ENCODE measurements at regions not wholly inside any gene's neighbourhood (a gene's known extent, or its start where the extent isn't known, plus 50 kb on each side); places are given as distances from the start of the nearest gene placed in this dataset.

DNA sequence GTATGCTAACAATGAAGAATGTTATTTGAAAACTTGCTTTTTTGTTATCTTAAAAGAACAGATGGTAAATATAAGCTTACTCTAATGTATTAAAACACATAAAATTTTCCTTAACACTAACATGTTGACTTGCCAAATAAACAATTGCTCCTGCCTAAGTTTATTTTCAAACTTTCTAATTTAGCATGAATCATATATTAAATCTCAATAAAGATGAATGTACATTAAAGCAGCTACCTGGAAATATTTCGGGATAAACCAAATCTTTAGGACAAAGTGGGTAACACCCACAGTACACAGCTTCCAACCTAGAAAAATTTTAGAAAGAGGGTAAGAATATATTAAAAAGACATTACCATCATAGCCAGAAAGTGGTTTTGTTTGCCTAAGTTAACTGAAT lies 567.4 kb downstream of the ZEB2 start:
- H4K8ac ChIP-seq (replicated peaks; ENCODE audit: insufficient read length, low read depth, low read length): no peak overlapping the region
- Mint-ChIP-seq H3K27ac (no peak overlapping the region), H3K36me3 (ENCODE audit: insufficient read depth in 1 of 3, low read depth in 3 of 3) (no peaks in the 10 kb centered on the region)

More for the DNA sequence above, 567.4 kb downstream of the ZEB2 start:
- Histone ChIP-seq H3K4me1 (ENCODE audit: insufficient read depth, low read length) (no peaks in the 10 kb centered on the region), H3K23me2 (ENCODE audit: insufficient read length, low read depth, low read length, poor library complexity, severe bottlenecking) (no peaks in the 10 kb centered on the region), H3K4ac (ENCODE audit: low read depth, low read length) (no peak overlapping the region), H2BK15ac (ENCODE audit: low read depth, low read length) (no peak overlapping the region), H3K56ac (ENCODE audit: insufficient read length, low read depth, low read length) (no peak overlapping the region), H2AFZ (ENCODE audit: low read length) (no peak overlapping the region), H2BK12ac (ENCODE audit: insufficient read length, low read depth, low read length) (no peak overlapping the region), H2BK120ac (ENCODE audit: low read depth, low read length, poor library complexity, severe bottlenecking) (no peak overlapping the region), H3K27me3 (ENCODE audit: insufficient read depth, low read length) (no peaks in the 10 kb centered on the region), H3K79me1 (ENCODE audit: insufficient read depth, low read depth, low read length, poor library complexity, severe bottlenecking) (no peaks in the 10 kb centered on the region), H4K5ac (ENCODE audit: insufficient read length, low read depth, low read length) (no peak overlapping the region), H3K9ac (ENCODE audit: extremely low read depth, insufficient read length, low read length) (no peak overlapping the region), H2BK5ac (ENCODE audit: insufficient read length, low read length) (no peak overlapping the region), H3K79me2 (ENCODE audit: insufficient read depth, low read length) (no peaks in the 10 kb centered on the region), H3K9me3 (ENCODE audit: control insufficient read depth, low read depth, low read length) (no peaks in the 10 kb centered on the region), H3K23ac (ENCODE audit: insufficient read length, low read depth, low read length) (no peak overlapping the region), H3K27ac (ENCODE audit: insufficient read length, low read depth, low read length) (no peak overlapping the region), H4K20me1 (ENCODE audit: control insufficient read depth, insufficient read depth, insufficient read length) (no peaks in the 10 kb centered on the region), H4K91ac (ENCODE audit: insufficient read length, low read depth, low read length) (no peak overlapping the region), H3K14ac (ENCODE audit: insufficient read depth, low read length) (no peak overlapping the region), H2BK20ac (ENCODE audit: low read depth, low read length, poor library complexity, severe bottlenecking) (no peak overlapping the region), H3K18ac (ENCODE audit: insufficient read length, low read depth, low read length) (no peak overlapping the region), H3K4me2 (ENCODE audit: insufficient read depth, insufficient read length, low read length) (no peak overlapping the region), H2AK5ac (ENCODE audit: insufficient read length, low read length) (no peak overlapping the region), H3T11ph (ENCODE audit: low read length) (no peak overlapping the region)
- no peaks in the 10 kb centered on the region for H3K9me3 Mint-ChIP-seq
- no peaks in the 10 kb centered on the region for H3K27me3 Mint-ChIP-seq (ENCODE audit: low read depth)
- no CpG with 5 or more reads among the region's 1 CpG for WGBS (ENCODE audit: extremely low coverage, insufficient read length, low lambda C conversion rate)
- H3K4me1 Mint-ChIP-seq: peaks cover 11 to 26% of the 10 kb centered on the region in 2 experiments
- no peak for DNase-seq
- TF ChIP-seq, protein P1, sequence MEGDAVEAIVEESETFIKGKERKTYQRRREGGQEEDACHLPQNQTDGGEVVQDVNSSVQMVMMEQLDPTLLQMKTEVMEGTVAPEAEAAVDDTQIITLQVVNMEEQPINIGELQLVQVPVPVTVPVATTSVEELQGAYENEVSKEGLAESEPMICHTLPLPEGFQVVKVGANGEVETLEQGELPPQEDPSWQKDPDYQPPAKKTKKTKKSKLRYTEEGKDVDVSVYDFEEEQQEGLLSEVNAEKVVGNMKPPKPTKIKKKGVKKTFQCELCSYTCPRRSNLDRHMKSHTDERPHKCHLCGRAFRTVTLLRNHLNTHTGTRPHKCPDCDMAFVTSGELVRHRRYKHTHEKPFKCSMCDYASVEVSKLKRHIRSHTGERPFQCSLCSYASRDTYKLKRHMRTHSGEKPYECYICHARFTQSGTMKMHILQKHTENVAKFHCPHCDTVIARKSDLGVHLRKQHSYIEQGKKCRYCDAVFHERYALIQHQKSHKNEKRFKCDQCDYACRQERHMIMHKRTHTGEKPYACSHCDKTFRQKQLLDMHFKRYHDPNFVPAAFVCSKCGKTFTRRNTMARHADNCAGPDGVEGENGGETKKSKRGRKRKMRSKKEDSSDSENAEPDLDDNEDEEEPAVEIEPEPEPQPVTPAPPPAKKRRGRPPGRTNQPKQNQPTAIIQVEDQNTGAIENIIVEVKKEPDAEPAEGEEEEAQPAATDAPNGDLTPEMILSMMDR (conservative IDR thresholded peaks at IDR 0.05): no peak
- H3K4me3 Mint-ChIP-seq: no peak overlapping the region

All from H9 (cell line).